ENCODE measurements at regions not wholly inside any gene's neighbourhood (a gene's known extent, or its start where the extent isn't known, plus 50 kb on each side); places are given as distances from the start of the nearest gene placed in this dataset.

- no peak overlapping the region for H3K4me3 ChIP-seq (replicated peaks in 1 of 3; ENCODE audit: insufficient read depth in 1 of 3, low read depth in 1 of 3, low read length in 3 of 3)
- CTCF ChIA-PET: no interaction called here
- FAIRE-seq: no peak
Observed at GRCh38 chr10:125554753-125555152, 128.2 kb downstream of the TEX36 start.

More at GRCh38 chr10:125554753-125555152, 128.2 kb downstream of the TEX36 start:
- intact Hi-C loops (cut with micrococcal nuclease): no loop called here
- no peak for DNase-seq (ENCODE audit: low read depth, low spot score)
- TF ChIP-seq EZH2 (IDR thresholded peaks at IDR 0.05; ENCODE audit: borderline replicate concordance, low read depth, low read length, severe bottlenecking) (no peak), GATA2 (IDR thresholded peaks at IDR 0.05; ENCODE audit: insufficient read depth, insufficient read length, low read depth, low read length) (no peak), MAX (IDR thresholded peaks at IDR 0.05; ENCODE audit: insufficient read depth, insufficient read length) (no peak), FOS (IDR thresholded peaks at IDR 0.05; ENCODE audit: borderline replicate concordance, insufficient read depth, low read length) (no peak), JUN (IDR thresholded peaks at IDR 0.05; ENCODE audit: borderline replicate concordance, insufficient read depth, insufficient read length, low read depth) (no peak), POLR2A (IDR thresholded peaks at IDR 0.05; ENCODE audit: low read depth, low read length) (no peak), MYC (IDR thresholded peaks at IDR 0.05; ENCODE audit: low read depth, low read length) (no peak), CTCF (IDR thresholded peaks at IDR 0.05; ENCODE audit: extremely low read depth in 1 of 2, insufficient read depth in 1 of 2, low read depth in 1 of 2, low read length in 2 of 2) (no peak), POLR2AphosphoS5 (IDR thresholded peaks at IDR 0.05; ENCODE audit: insufficient read depth, low read depth, low read length) (no peak)
- peaks cover 2% of the 10 kb centered on the region in 2 experiments for H3K27me3 ChIP-seq (ENCODE audit: control insufficient read depth in 2 of 2, insufficient read depth in 2 of 2, low read length in 2 of 2)
- POLR2A ChIA-PET: no interaction called here
- no peaks in the 10 kb centered on the region for H3K9me3 ChIP-seq (replicated peaks; ENCODE audit: control insufficient read depth, insufficient read depth, low read length)
- dilution Hi-C loops (cut with MboI; ENCODE audit: extremely low pct_ligation_motif_present, low sequenced_read_pairs): no loop called here
- no peak overlapping the region for H2AFZ ChIP-seq (ENCODE audit: low read depth, low read length)
- BruUV-seq (replicated peaks): no TSS peak
- no peaks in the 10 kb centered on the region for H4K20me1 ChIP-seq (replicated peaks; ENCODE audit: control insufficient read depth, extremely low read depth, insufficient read depth, low read length)
- no peak overlapping the region for H3K27ac ChIP-seq (ENCODE audit: insufficient read depth, low read depth, low read length)
- H3K36me3 ChIP-seq (ENCODE audit: control insufficient read depth in 2 of 2, extremely low read depth in 1 of 2, insufficient read depth in 2 of 2, low read length in 2 of 2): no peaks in the 10 kb centered on the region
- H3K4me1 ChIP-seq (ENCODE audit: control insufficient read depth, extremely low read depth, insufficient read depth, low read length): peaks cover 18% of the 10 kb centered on the region
- no peaks in the 10 kb centered on the region for H3K79me2 ChIP-seq (ENCODE audit: control insufficient read depth, insufficient read depth, low read length)
- H3K4me2 ChIP-seq (ENCODE audit: insufficient read depth, low read length): no peak overlapping the region
- no peaks in the 10 kb centered on the region for H3K9me1 ChIP-seq (replicated peaks; ENCODE audit: control insufficient read depth, extremely low read depth, insufficient read depth, low read length)
- no peak overlapping the region for H3K9ac ChIP-seq (replicated peaks; ENCODE audit: extremely low read depth, insufficient read depth, low read length)
